HEK293 (cell line): ENCODE measurements at regions not wholly inside any gene's neighbourhood (a gene's known extent, or its start where the extent isn't known, plus 50 kb on each side); places are given as distances from the start of the nearest gene placed in this dataset.

Experiments used
- CTCF ChIP-seq: fragments of 450-650 bp; formaldehyde crosslinking; IDR thresholded peaks from 2 replicates; pipeline ENCODE4 v1.5.1; 2016; ENCODE audit warnings: missing biosample characterization, missing genetic modification characterization
- HOXA7 ChIP-seq: sonication (generic); formaldehyde crosslinking; IDR thresholded peaks from 2 replicates; pipeline ENCODE4 v1.8.1; 2022; ENCODE audit warnings: missing genetic modification reagents, borderline replicate concordance
- ZEB2 ChIP-seq: fragments of 450-650 bp; formaldehyde crosslinking; IDR thresholded peaks from 2 replicates; pipeline ENCODE4 v1.5.1; 2016; ENCODE audit warnings: missing biosample characterization, missing genetic modification characterization
- ZNF274 ChIP-seq, 2 experiments: fragments of 200-500 bp in 1 of 2; fragments of 450-650 bp in 1 of 2; sonication (Bioruptor generic) in 1 of 2; formaldehyde crosslinking in 1 of 2; IDR thresholded peaks; 2 replicates each; pipeline versions ENCODE4 v1.5.1 to v1.6.1; 2014 to 2016; ENCODE audit warnings: borderline replicate concordance in 1 of 2, inconsistent platforms in 1 of 2, low read length in 1 of 2, missing biosample characterization in 1 of 2, missing genetic modification characterization in 1 of 2
- ZNF660 ChIP-seq: fragments of 450-650 bp; IDR thresholded peaks from 2 replicates; pipeline ENCODE4 v1.5.1; 2018; ENCODE audit warnings: missing biosample characterization, mild to moderate bottlenecking, missing genetic modification characterization
- ZNF692 ChIP-seq: fragments of 450-650 bp; formaldehyde crosslinking; IDR thresholded peaks from 2 replicates; pipeline ENCODE4 v1.5.1; 2016; ENCODE audit warnings: missing biosample characterization, missing genetic modification characterization

- TF ChIP-seq ZEB2 (no peak), ZNF692 (no peak), HOXA7 (no peak), CTCF (tag by site-specific recombination) (no peak), ZNF660 (no peak), ZNF274 (IDR thresholded peaks at IDR 0.05; ENCODE audit: low read length) (no peak), ZNF274 (tag by site-specific recombination; IDR thresholded peaks at IDR 0.05; ENCODE audit: borderline replicate concordance) (no peak)
These were observed 441.4 kb downstream of the BUD13 start for GRCh38 chr11:116331381-116331780.
